ENCODE measurements at regions not wholly inside any gene's neighbourhood (a gene's known extent, or its start where the extent isn't known, plus 50 kb on each side); places are given as distances from the start of the nearest gene placed in this dataset.

DNA sequence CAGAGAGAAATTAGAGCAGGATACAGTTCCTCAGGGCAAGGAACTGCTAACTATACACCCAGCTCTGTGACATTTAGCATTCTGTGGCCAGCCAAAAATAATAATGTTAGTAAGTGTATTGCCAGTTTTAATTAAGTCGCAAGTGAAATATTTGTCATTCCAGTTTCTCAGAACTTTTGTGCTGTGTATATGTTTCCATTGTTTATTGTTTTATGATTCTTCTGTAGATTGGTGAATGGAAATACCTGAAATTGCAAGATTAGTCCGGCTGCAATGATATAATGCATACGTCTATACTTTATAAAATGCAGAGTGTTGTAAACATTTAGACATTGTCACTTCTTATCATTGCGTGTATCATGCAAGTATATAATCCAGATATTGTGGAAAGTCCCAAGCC, 351.3 kb upstream of the GRM7 start:
- peaks cover 38% of the 10 kb centered on the region for H3K36me3 ChIP-seq (ENCODE audit: control insufficient read depth, insufficient read depth, low read length)
- peaks cover 77% of the 10 kb centered on the region for H3K79me2 ChIP-seq (ENCODE audit: control insufficient read depth, insufficient read depth, low read length)
- FAIRE-seq (no peak), ATAC-seq (peak; percentile 37), DNase-seq (ENCODE audit: extremely low read depth in 1 of 4, low spot score in 3 of 4) (no peak)
- ChIA-PET CTCF (ENCODE audit: low intra/inter-chr PET ratio) (no interaction called here), POLR2A (interaction anchor here (0.7 to 2.5 kb wide), 2 partner anchors 9 to 208 kb away, joined by 3 to 7 read pairs; no protein-coding TSS in a partner anchor)
- H3K9me3 ChIP-seq (replicated peaks; ENCODE audit: control insufficient read depth, insufficient read depth, low read depth, low read length) = no peaks in the 10 kb centered on the region
- peak overlapping the region; percentile 90; the same call in 2 of the 3 replicates for H3K27ac ChIP-seq (ENCODE audit: extremely low read depth, low read depth, low read length)
- WGBS (ENCODE audit: insufficient coverage, low coverage, missing lambda C conversion rate) = 7% methylated on average over 4 of the region's 4 CpGs
- H3K4me1 ChIP-seq (replicated peaks in 1 of 2; ENCODE audit: control insufficient read depth in 2 of 2, insufficient read depth in 2 of 2, low read length in 2 of 2) = peaks cover 0 to 19% of the 10 kb centered on the region in 2 experiments; a peak in 3 of 5 replicates
- intact Hi-C loops (cut with micrococcal nuclease) = no loop called here
- H3K9ac ChIP-seq (ENCODE audit: insufficient read depth in 1 of 2, low read depth in 2 of 2, low read length in 2 of 2) = peak overlapping the region; percentile 12 to 93; a peak in 3 of 4 replicates
- H4K20me1 ChIP-seq (replicated peaks; ENCODE audit: control insufficient read depth, insufficient read depth, low read length) = peaks cover 10% of the 10 kb centered on the region; the same call in 1 of the 2 replicates
- no TSS peak for BruUV-seq (replicated peaks)
- in situ Hi-C loops (cut with MboI) = no loop called here
- no peak overlapping the region for H2AFZ ChIP-seq (ENCODE audit: low read depth, low read length)
- TF ChIP-seq CEBPG (CRISPR knock-in tag; IDR thresholded peaks at IDR 0.05) = no peak
- no peak for TF ChIP-seq CEBPG (tag; conservative IDR thresholded peaks at IDR 0.05 in 1 of 2, IDR thresholded peaks at IDR 0.05 in 1 of 2)
- TF ChIP-seq JUNB (CRISPR knock-in tag; conservative IDR thresholded peaks at IDR 0.05) = no peak
- peak; percentile 54 for TF ChIP-seq RBFOX2 (IDR thresholded peaks at IDR 0.05; ENCODE audit: low read depth, low read length)
- peak; percentile 35; the same call in 1 of the 2 replicates for TF ChIP-seq GATAD2B (IDR thresholded peaks at IDR 0.05; ENCODE audit: borderline replicate concordance)
- no peak for TF ChIP-seq RAD21 (CRISPR knock-in tag; conservative IDR thresholded peaks at IDR 0.05 in 1 of 2, IDR thresholded peaks at IDR 0.05 in 1 of 2)
- TF ChIP-seq TARDBP (IDR thresholded peaks at IDR 0.05) = no peak
- no peak for TF ChIP-seq ZFX (CRISPR knock-in tag; IDR thresholded peaks at IDR 0.05)
- no peaks in the 10 kb centered on the region for H3K27me3 ChIP-seq (ENCODE audit: control insufficient read depth in 2 of 2, insufficient read depth in 2 of 2, low read length in 2 of 2)
- peak overlapping the region; percentile 52 for H3K4me3 ChIP-seq
- no peaks in the 10 kb centered on the region for H3K9me1 ChIP-seq (ENCODE audit: control insufficient read depth, insufficient read depth, low read length)
- peak overlapping the region; percentile 81 for H3K4me2 ChIP-seq (ENCODE audit: insufficient read depth, low read length)
